Pancreas (tissue), 10 donors: ENCODE measurements at regions not wholly inside any gene's neighbourhood (a gene's known extent, or its start where the extent isn't known, plus 50 kb on each side); places are given as distances from the start of the nearest gene placed in this dataset.

Experiments
- ATAC-seq, 4 donors: fragments of 200-7000 bp; cut with Tn5 transposase; one replicate each; pipeline versions ENCODE4 v1.8.0 to v1.9.1; 2020; ENCODE audit warnings: mild to moderate bottlenecking in 4 of 4, moderate library complexity in 4 of 4
- DNase-seq, 6 donors: peaks; one replicate each; pipeline ENCODE4 v3.0.0-alpha.2; 2020
- FAIRE-seq: peaks from 2 replicates; lab custom pipeline; 2012; peaks lifted over from hg19 to GRCh38; lab: Jason Lieb, UNC
- H3K27ac ChIP-seq, 4 donors: fragments of 200-600 bp; sonication (generic); 1 replicate in 3 of 4; 2 replicates in 1 of 4; pipeline versions ENCODE4 v1.5.0 to v1.8.0; 2020
- H3K27me3 ChIP-seq, 4 donors: fragments of 200-600 bp; one replicate each; pipeline ENCODE4 v1.8.0; 2021
- H3K36me3 ChIP-seq, 3 donors: fragments of 200-600 bp; sonication (generic) in 1 of 3; one replicate each; pipeline versions ENCODE4 v1.5.0 to v1.8.0; 2020 to 2021
- H3K4me1 ChIP-seq, 3 donors: fragments of 200-600 bp; one replicate each; pipeline ENCODE4 v1.8.0; 2021
- H3K4me3 ChIP-seq, 4 donors: fragments of 200-600 bp; sonication (generic) in 2 of 4; one replicate each; pipeline versions ENCODE4 v1.5.0 to v1.8.0; 2020 to 2021
- H3K9me3 ChIP-seq, 4 donors: fragments of 200-600 bp; one replicate each; pipeline ENCODE4 v1.8.0; 2021
- WGBS, 2 donors: extraction: QIAGEN DNeasy Blood & Tissue Kit; methylation state at CpG; one replicate each; pipeline ENCODE4 v1.1.7; 2013; 5-methylcytosine and 5-hydroxymethylcytosine counted together
- intact Hi-C, 3 donors: fragments of 100-400 bp; cut with DNase I; formaldehyde crosslinking; loops; one replicate each; pipeline versions ENCODE4 v1.11.1 to v1.14.2; 2022
- TF ChIP-seq, protein P1 (sequence below), 4 donors: fragments of 200-600 bp; sonication (generic) in 3 of 4; IDR thresholded peaks; one replicate each; pipeline versions ENCODE4 v1.5.0 to v1.8.0; 2021; ENCODE audit warnings: antibody characterized with exemption in 4 of 4
- donor health status: healthy with polysubstance abuse.
- donor health status: DM: no; HTN: no; CAD: no; lungs with moderate emphysema.
- donor health status: DM: no; HTN: no; CAD: no.
- donor health status: control.
- donor health status: control.
- donor health status: Bipolar disorder and iron deficiency.
- donor health status: DM: yes; HTN: yes; CAD: no.
- donor health status: DM: no; HTN: no; CAD: no.
- donor health status: DM: no; HTN: no; CAD: no.
- donor health status: DM: yes; HTN: yes; CAD: no.

DNA sequence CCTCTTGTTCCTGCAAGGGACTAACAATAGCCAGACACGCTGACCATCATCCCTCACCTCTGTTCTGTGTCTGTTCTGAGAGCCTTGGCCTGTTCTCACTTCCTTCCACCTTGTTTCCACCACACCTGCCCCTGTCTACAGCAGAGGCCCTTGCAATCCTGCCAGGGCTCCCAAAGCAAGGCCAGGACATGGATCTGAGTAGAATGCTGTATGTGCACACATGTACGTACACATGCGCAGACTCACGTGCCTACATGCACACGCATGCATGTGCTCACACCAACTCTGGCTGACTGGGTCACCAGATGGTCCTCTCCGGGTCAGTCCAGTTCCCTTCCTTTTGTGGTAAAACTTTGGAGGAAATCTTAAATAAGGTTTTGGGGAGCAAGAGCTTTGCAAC, 133.0 kb upstream of the C14orf180 start:
- no peak overlapping the region for H3K27ac ChIP-seq
- no peaks in the 10 kb centered on the region for H3K4me1 ChIP-seq
- intact Hi-C loops = no loop called here
- DNase-seq (no peak), ATAC-seq (no peak), FAIRE-seq (no peak)
- H3K4me3 ChIP-seq = no peak overlapping the region
- H3K36me3 ChIP-seq = no peaks in the 10 kb centered on the region
- TF ChIP-seq, protein P1, sequence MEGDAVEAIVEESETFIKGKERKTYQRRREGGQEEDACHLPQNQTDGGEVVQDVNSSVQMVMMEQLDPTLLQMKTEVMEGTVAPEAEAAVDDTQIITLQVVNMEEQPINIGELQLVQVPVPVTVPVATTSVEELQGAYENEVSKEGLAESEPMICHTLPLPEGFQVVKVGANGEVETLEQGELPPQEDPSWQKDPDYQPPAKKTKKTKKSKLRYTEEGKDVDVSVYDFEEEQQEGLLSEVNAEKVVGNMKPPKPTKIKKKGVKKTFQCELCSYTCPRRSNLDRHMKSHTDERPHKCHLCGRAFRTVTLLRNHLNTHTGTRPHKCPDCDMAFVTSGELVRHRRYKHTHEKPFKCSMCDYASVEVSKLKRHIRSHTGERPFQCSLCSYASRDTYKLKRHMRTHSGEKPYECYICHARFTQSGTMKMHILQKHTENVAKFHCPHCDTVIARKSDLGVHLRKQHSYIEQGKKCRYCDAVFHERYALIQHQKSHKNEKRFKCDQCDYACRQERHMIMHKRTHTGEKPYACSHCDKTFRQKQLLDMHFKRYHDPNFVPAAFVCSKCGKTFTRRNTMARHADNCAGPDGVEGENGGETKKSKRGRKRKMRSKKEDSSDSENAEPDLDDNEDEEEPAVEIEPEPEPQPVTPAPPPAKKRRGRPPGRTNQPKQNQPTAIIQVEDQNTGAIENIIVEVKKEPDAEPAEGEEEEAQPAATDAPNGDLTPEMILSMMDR (IDR thresholded peaks at IDR 0.05) = no peak
- no peaks in the 10 kb centered on the region for H3K9me3 ChIP-seq
- 85 to 91% methylated on average over 6 of the region's 6 CpGs for WGBS, 2 donors
- H3K27me3 ChIP-seq = peaks cover 0 to 5% (median 1%) of the 10 kb centered on the region in 4 donors

DNA sequence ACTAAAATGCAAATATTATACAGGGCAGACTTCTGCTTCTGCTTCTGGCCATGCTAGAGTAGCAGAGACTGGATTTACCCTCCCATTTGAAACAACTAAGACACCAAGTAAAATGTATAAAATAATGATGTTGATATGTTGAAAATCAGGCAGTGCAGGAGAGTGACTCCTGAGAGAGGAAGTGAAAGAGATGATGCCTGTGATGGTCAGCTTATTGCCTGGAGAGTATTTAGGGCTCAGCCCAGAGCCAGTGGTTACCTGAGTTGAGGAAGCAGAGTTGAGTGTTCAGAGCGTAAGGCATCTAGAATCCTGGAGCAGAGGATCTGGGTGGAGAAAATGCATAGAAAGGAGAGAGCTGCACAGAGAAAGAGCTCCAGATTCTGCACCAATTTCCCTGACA, 131.8 kb upstream of the C14orf180 start:
- Histone ChIP-seq H3K27ac (no peak overlapping the region), H3K9me3 (no peaks in the 10 kb centered on the region), H3K27me3 (peaks cover 0 to 5% (median 1%) of the 10 kb centered on the region in 4 donors), H3K4me1 (no peaks in the 10 kb centered on the region), H3K4me3 (no peak overlapping the region), H3K36me3 (no peaks in the 10 kb centered on the region)
- 66 to 79% methylated on average over 1 of the region's 1 CpG for WGBS, 2 donors
- TF ChIP-seq, protein P1 (IDR thresholded peaks at IDR 0.05) = no peak
- FAIRE-seq = no peak
- intact Hi-C loops = no loop called here
- ATAC-seq = no peak
- DNase-seq = no peak

DNA sequence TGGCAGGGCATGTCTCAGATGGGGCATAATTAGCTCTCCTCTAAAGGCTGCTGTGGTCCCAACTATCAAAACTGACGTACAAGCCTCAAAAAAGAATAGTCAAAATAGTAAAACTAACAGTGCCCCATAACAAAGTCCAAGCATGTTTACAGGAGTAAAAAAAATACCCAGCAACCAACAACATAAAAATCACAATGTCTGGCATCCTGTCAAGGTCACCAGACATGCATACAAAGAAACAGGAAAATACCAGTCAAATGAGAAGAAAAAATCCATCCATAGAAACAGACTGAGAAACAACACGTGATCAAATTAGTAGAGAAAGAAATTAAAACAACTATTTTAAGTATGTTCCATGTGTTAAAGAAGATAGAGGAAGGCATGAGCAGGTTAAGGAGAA, 131.2 kb upstream of the C14orf180 start:
- intact Hi-C loops = no loop called here
- H3K27me3 ChIP-seq = peaks cover 0 to 5% (median 1%) of the 10 kb centered on the region in 4 donors
- no peaks in the 10 kb centered on the region for H3K4me1 ChIP-seq
- no peak overlapping the region for H3K27ac ChIP-seq
- 34 to 45% methylated on average over 2 of the region's 2 CpGs for WGBS, 2 donors
- FAIRE-seq (no peak), DNase-seq (no peak), ATAC-seq (no peak)
- no peaks in the 10 kb centered on the region for H3K36me3 ChIP-seq
- no peaks in the 10 kb centered on the region for H3K9me3 ChIP-seq
- H3K4me3 ChIP-seq = no peak overlapping the region
- TF ChIP-seq, protein P1 (IDR thresholded peaks at IDR 0.05) = no peak

DNA sequence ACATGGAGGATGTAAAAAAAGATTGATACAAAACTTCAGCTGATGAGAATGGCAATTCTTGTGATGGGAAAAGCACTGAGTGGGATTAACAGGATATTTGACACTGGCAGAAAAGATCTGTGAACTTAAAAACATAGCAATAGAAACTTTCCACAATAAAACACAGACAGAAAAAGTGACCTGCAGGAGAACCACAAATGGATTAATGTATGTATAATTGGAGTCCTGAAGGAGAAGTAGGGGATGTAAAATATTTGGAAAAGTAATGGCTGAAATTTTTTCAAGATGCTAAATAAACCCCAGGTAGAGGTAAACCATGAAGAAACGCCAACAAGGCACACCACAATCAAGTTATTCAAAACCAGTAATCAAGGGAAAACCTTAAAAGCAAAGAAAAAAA, 130.8 kb upstream of the C14orf180 start:
- TF ChIP-seq, protein P1 (IDR thresholded peaks at IDR 0.05) = no peak
- Histone ChIP-seq H3K9me3 (no peaks in the 10 kb centered on the region), H3K27me3 (peaks cover 0 to 5% (median 1%) of the 10 kb centered on the region in 4 donors), H3K4me3 (no peak overlapping the region), H3K36me3 (no peaks in the 10 kb centered on the region), H3K4me1 (no peaks in the 10 kb centered on the region), H3K27ac (no peak overlapping the region)
- intact Hi-C loops = no loop called here
- no peak for DNase-seq
- FAIRE-seq = no peak
- WGBS, 2 donors = 52 to 53% methylated on average over 1 of the region's 1 CpG
- ATAC-seq = no peak

DNA sequence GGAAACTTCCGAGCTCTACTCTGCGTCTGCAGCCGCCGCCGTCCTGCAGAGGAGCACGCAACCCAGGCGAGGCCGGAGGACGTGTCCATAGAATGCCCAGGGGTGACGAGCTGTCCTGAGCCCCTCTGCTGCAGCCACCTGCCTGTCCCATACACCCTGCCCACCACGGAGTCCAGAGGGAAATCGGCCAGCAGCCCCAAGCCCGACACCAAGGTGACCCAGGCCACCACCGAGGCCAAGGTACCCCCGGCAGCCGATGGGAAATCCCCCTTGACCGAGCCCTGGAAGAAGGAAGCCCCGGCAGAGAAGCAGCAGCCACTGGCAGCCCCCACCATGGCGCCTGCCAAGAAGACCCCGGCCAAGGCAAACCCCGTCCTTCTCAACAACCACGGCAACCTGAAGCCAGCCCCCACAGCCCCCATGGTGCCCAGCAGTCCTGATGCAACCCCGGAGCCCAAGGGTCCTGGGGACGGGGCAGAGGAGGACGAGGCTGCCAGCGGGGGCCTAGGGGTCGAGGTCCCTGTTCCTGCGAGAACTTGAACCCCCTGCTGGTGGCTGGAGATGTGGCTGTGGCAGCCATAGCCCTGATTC, 128.7 kb upstream of the C14orf180 start:
- peak in 1 of 6 donors; percentile 54 for DNase-seq
- ATAC-seq = no peak
- FAIRE-seq = no peak

More for the DNA sequence above, 128.7 kb upstream of the C14orf180 start:
- 83 to 90% methylated on average over 28 of the region's 28 CpGs for WGBS, 2 donors
- no peaks in the 10 kb centered on the region for H3K4me1 ChIP-seq
- TF ChIP-seq, protein P1 (IDR thresholded peaks at IDR 0.05) = no peak
- H3K27ac ChIP-seq = no peak overlapping the region
- H3K27me3 ChIP-seq = peaks cover 0 to 5% (median under 1%) of the 10 kb centered on the region in 4 donors
- no peaks in the 10 kb centered on the region for H3K9me3 ChIP-seq
- H3K36me3 ChIP-seq = no peaks in the 10 kb centered on the region
- intact Hi-C loops = no loop called here
- H3K4me3 ChIP-seq = no peak overlapping the region
